SK-N-MC (cell line): ENCODE measurements at regions not wholly inside any gene's neighbourhood (a gene's known extent, or its start where the extent isn't known, plus 50 kb on each side); places are given as distances from the start of the nearest gene placed in this dataset.

Source experiments
- EZH2 ChIP-seq: fragments of 200-600 bp; sonication (generic); IDR thresholded peaks from one replicate; pipeline ENCODE4 v1.6.1; 2017; ENCODE audit warnings: antibody characterized with exemption
- FOXP2 ChIP-seq: optimal IDR thresholded peaks from 2 replicates; pipeline ENCODE3; 2011; ENCODE audit warnings: mild to moderate bottlenecking, moderate library complexity; ENCODE audit not compliant: insufficient read depth; ENCODE audit errors: extremely low read length, control extremely low read depth
- POLR2AphosphoS5 ChIP-seq: IDR thresholded peaks from 2 replicates; pipeline ENCODE4 v1.6.1; 2012; ENCODE audit warnings: mild to moderate bottlenecking, low read depth, low read length, borderline replicate concordance

DNA sequence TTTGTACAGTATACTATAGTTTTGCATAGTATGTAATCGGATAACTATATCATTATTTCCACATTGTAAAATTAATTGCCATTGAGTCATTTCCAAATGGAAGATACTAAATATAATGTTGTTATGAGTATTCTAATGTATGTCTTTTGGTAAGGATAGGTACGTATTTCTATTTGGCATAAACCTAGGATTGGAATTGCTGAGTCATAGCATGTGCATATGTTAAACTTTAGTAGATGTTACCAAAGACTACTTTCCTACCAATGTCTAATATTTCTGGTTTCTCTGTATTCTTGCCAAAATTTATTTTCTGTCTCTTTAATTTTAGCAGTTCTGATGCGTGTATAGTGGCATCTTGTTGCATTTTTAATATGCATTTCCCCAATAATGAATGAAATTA lies 825.1 kb upstream of the ARRDC3 start:
- TF ChIP-seq EZH2, result no peak
- no peak for TF ChIP-seq POLR2AphosphoS5
- TF ChIP-seq FOXP2, result no peak
